ENCODE measurements at regions not wholly inside any gene's neighbourhood (a gene's known extent, or its start where the extent isn't known, plus 50 kb on each side); places are given as distances from the start of the nearest gene placed in this dataset.

GRCh38 chr3:73271-73670, 123.3 kb upstream of the CHL1 start:
- DNase-seq, result no peak
- intact Hi-C loops (cut with DNase I, micrococcal nuclease), result no loop called here
- ATAC-seq, result no peak

- intact Hi-C loops (cut with DNase I, micrococcal nuclease), result no loop called here
- ATAC-seq (no peak), DNase-seq (no peak)
These were observed 121.8 kb upstream of the CHL1 start for GRCh38 chr3:74676-75243.

- no peak for DNase-seq
- intact Hi-C loops (cut with DNase I, micrococcal nuclease), result no loop called here
- ATAC-seq, result no peak
These were observed 121.3 kb upstream of the CHL1 start for GRCh38 chr3:75260-75659.

- no peak for ATAC-seq
These were observed 117.0 kb upstream of the CHL1 start for GRCh38 chr3:79542-79941.

GRCh38 chr3:82508-82907, 114.1 kb upstream of the CHL1 start:
- intact Hi-C loops (cut with DNase I, micrococcal nuclease), result no loop called here
- no peak for DNase-seq
- no peak for ATAC-seq

More at GRCh38 chr3:79542-79941, 117.0 kb upstream of the CHL1 start:
- intact Hi-C loops (cut with DNase I, micrococcal nuclease), result no loop called here
- DNase-seq, result no peak

GRCh38 chr3:83096-83495, 113.5 kb upstream of the CHL1 start:
- DNase-seq (no peak), ATAC-seq (no peak)
- intact Hi-C loops (cut with DNase I, micrococcal nuclease), result no loop called here

- DNase-seq (no peak), ATAC-seq (no peak)
- intact Hi-C loops (cut with DNase I, micrococcal nuclease), result no loop called here
These were observed 111.4 kb upstream of the CHL1 start for GRCh38 chr3:85180-85579.

GRCh38 chr3:88267-88666, 108.3 kb upstream of the CHL1 start:
- ATAC-seq, result no peak
- intact Hi-C loops (cut with DNase I, micrococcal nuclease), result no loop called here
- DNase-seq, result no peak

GRCh38 chr3:93746-94145, 102.8 kb upstream of the CHL1 start:
- DNase-seq, result no peak

GRCh38 chr3:96259-96658, 100.3 kb upstream of the CHL1 start:
- ATAC-seq, result no peak
- DNase-seq, result no peak
- intact Hi-C loops (cut with DNase I, micrococcal nuclease), result no loop called here

More at GRCh38 chr3:93746-94145, 102.8 kb upstream of the CHL1 start:
- ATAC-seq, result no peak
- intact Hi-C loops (cut with DNase I, micrococcal nuclease), result no loop called here

GRCh38 chr3:97417-98258, 98.9 kb upstream of the CHL1 start:
- ATAC-seq, result no peak
- no peak for DNase-seq
- intact Hi-C loops (cut with DNase I, micrococcal nuclease), result no loop called here

GRCh38 chr3:98259-98654, 98.3 kb upstream of the CHL1 start:
- intact Hi-C loops (cut with DNase I, micrococcal nuclease), result no loop called here
- no peak for DNase-seq
- no peak for ATAC-seq

- intact Hi-C loops (cut with DNase I, micrococcal nuclease), result no loop called here
- DNase-seq (no peak), ATAC-seq (no peak)
These were observed 97.1 kb upstream of the CHL1 start for GRCh38 chr3:99506-99905.

GRCh38 chr3:102484-102883, 94.1 kb upstream of the CHL1 start:
- ATAC-seq (no peak), DNase-seq (no peak)
- intact Hi-C loops (cut with DNase I, micrococcal nuclease), result no loop called here

GRCh38 chr3:103991-104390, 92.6 kb upstream of the CHL1 start:
- intact Hi-C loops (cut with DNase I, micrococcal nuclease), result no loop called here
- ATAC-seq (no peak), DNase-seq (no peak)

- ATAC-seq (no peak), DNase-seq (no peak)
- intact Hi-C loops (cut with DNase I, micrococcal nuclease), result no loop called here
These were observed 91.0 kb upstream of the CHL1 start for GRCh38 chr3:105585-105984.

GRCh38 chr3:106619-107018, 89.9 kb upstream of the CHL1 start:
- no peak for ATAC-seq
- intact Hi-C loops (cut with DNase I, micrococcal nuclease), result no loop called here
- no peak for DNase-seq

- no peak for DNase-seq
- intact Hi-C loops (cut with DNase I, micrococcal nuclease), result no loop called here
- no peak for ATAC-seq
These were observed 85.2 kb upstream of the CHL1 start for GRCh38 chr3:111143-112069.

GRCh38 chr3:112773-113172, 83.8 kb upstream of the CHL1 start:
- DNase-seq (no peak), ATAC-seq (no peak)
- intact Hi-C loops (cut with DNase I, micrococcal nuclease), result no loop called here

GRCh38 chr3:118666-119065, 77.9 kb upstream of the CHL1 start:
- intact Hi-C loops (cut with DNase I, micrococcal nuclease), result no loop called here
- ATAC-seq (no peak), DNase-seq (no peak)

Measured in left colon (tissue), 2 donors.